HEK293 (cell line): ENCODE measurements at regions not wholly inside any gene's neighbourhood (a gene's known extent, or its start where the extent isn't known, plus 50 kb on each side); places are given as distances from the start of the nearest gene placed in this dataset.

Source experiments
- TF ChIP-seq, protein P1 (sequence below): fragments of 450-650 bp; formaldehyde crosslinking; IDR thresholded peaks from 2 replicates; pipeline ENCODE4 v1.5.1; 2016; ENCODE audit warnings: missing biosample characterization, missing genetic modification characterization
- TF ChIP-seq, protein P2 (sequence below): fragments of 450-650 bp; formaldehyde crosslinking; IDR thresholded peaks from 2 replicates; pipeline ENCODE4 v1.5.1; 2016; ENCODE audit warnings: missing biosample characterization, missing genetic modification characterization

DNA sequence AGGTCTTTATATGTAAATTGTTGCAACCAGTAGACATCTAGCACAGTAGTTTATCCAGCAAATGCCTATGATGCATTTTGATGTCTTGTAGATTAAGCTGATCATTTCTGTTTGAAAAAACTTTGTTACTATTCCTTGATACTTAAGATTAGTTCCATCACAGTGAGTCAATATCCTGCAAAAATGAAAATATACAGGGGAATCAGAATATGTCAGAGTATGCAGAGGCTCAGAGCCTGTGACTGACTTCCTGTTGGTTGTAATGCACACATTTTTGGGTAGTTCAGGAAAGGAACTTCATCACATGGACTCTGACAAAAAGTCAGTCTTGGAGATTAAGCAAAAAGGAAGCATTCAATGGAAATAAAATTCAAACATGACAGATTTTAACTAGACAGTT is 815.5 kb downstream of the FAT4 start:
- TF ChIP-seq, protein P1, sequence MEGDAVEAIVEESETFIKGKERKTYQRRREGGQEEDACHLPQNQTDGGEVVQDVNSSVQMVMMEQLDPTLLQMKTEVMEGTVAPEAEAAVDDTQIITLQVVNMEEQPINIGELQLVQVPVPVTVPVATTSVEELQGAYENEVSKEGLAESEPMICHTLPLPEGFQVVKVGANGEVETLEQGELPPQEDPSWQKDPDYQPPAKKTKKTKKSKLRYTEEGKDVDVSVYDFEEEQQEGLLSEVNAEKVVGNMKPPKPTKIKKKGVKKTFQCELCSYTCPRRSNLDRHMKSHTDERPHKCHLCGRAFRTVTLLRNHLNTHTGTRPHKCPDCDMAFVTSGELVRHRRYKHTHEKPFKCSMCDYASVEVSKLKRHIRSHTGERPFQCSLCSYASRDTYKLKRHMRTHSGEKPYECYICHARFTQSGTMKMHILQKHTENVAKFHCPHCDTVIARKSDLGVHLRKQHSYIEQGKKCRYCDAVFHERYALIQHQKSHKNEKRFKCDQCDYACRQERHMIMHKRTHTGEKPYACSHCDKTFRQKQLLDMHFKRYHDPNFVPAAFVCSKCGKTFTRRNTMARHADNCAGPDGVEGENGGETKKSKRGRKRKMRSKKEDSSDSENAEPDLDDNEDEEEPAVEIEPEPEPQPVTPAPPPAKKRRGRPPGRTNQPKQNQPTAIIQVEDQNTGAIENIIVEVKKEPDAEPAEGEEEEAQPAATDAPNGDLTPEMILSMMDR (tag by site-specific recombination), result no peak
- TF ChIP-seq, protein P2, sequence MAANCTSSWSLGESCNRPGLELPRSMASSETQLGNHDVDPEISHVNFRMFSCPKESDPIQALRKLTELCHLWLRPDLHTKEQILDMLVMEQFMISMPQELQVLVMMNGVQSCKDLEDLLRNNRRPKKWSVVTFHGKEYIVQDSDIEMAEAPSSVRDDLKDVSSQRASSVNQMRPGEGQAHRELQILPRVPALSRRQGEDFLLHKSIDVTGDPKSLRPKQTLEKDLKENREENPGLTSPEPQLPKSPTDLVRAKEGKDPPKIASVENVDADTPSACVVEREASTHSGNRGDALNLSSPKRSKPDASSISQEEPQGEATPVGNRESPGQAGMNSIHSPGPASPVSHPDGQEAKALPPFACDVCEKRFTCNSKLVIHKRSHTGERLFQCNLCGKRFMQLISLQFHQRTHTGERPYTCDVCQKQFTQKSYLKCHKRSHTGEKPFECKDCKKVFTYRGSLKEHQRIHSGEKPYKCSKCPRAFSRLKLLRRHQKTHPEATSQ (tag by site-specific recombination), result no peak
